Inferior parietal cortex (tissue), 1 donor: ENCODE measurements at regions not wholly inside any gene's neighbourhood (a gene's known extent, or its start where the extent isn't known, plus 50 kb on each side); places are given as distances from the start of the nearest gene placed in this dataset.

ENCODE experiments used
- DNase-seq: peaks from one replicate; pipeline ENCODE4 v3.0.0-alpha.2; 2016; ENCODE audit errors: extremely low spot score

DNA sequence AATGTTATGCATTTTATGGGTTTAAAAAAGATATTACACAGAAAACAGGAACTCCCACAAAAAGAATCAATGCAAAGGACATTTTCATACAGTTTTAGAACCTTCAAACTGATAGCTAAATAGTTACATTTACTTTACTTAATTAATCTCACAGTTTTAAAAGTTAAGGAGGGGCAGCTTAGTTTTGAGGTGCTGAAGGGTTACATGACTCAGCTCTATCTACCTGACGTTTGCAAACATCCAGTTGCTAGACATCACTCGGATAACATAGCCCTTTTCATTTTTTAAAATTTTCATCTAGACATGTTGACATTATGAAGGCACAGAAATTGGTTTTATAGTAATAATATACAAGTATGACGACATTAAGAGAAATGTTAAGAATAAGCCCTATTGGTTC lies 53.7 kb upstream of the HSD17B12 start:
- DNase-seq = no peak
